Upper lobe of left lung (tissue), 6 donors: ENCODE measurements at regions not wholly inside any gene's neighbourhood (a gene's known extent, or its start where the extent isn't known, plus 50 kb on each side); places are given as distances from the start of the nearest gene placed in this dataset.

Source experiments
- ATAC-seq, 2 donors: fragments of 200-7000 bp; cut with Tn5 transposase; one replicate each; pipeline ENCODE4 v1.9.1; 2022; ENCODE audit warnings: mild to moderate bottlenecking in 2 of 2, moderate library complexity in 2 of 2; ENCODE audit not compliant: low FRiP score in 2 of 2
- DNase-seq, 2 donors: peaks; one replicate each; pipeline ENCODE4 v3.0.0-alpha.2; 2019 to 2020
- H3K27ac ChIP-seq, 4 donors: fragments of 200-600 bp; sonication (generic); one replicate each; pipeline ENCODE4 v1.5.1; 2016 to 2019
- H3K27me3 ChIP-seq, 4 donors: fragments of 200-600 bp; sonication (generic); one replicate each; pipeline ENCODE4 v1.5.1; 2017 to 2019
- H3K36me3 ChIP-seq, 4 donors: fragments of 200-600 bp; sonication (generic); one replicate each; pipeline ENCODE4 v1.5.1; 2016 to 2019
- H3K4me1 ChIP-seq, 4 donors: fragments of 200-600 bp; sonication (generic); one replicate each; pipeline ENCODE4 v1.5.1; 2018 to 2019
- H3K4me3 ChIP-seq, 4 donors: fragments of 200-600 bp; sonication (generic); one replicate each; pipeline ENCODE4 v1.5.1; 2017 to 2019; ENCODE audit warnings: mild to moderate bottlenecking in 2 of 4, moderate library complexity in 1 of 4
- H3K9me3 ChIP-seq, 4 donors: fragments of 200-600 bp; sonication (generic); one replicate each; pipeline ENCODE4 v1.5.1; 2018 to 2019
- CTCF ChIP-seq, 6 experiments: fragments of 450-650 bp in 4 of 6; fragments of 200-600 bp in 2 of 6; sonication (generic) in 2 of 6; IDR thresholded peaks; one replicate each; pipeline ENCODE4 v1.5.1; 2016 to 2019; ENCODE audit warnings: antibody characterized with exemption in 6 of 6
- EP300 ChIP-seq, 4 donors: sonication (generic); formaldehyde crosslinking; IDR thresholded peaks; one replicate each; pipeline ENCODE4 v1.5.1; 2017; ENCODE audit warnings: antibody characterized with exemption in 4 of 4, control low read depth in 2 of 4
- POLR2A ChIP-seq, 4 donors: fragments of 450-650 bp; IDR thresholded peaks; one replicate each; pipeline ENCODE4 v1.5.1; 2016 to 2017; ENCODE audit warnings: antibody characterized with exemption in 4 of 4, mild to moderate bottlenecking in 2 of 4
- POLR2AphosphoS5 ChIP-seq, 2 donors: sonication (generic); formaldehyde crosslinking; IDR thresholded peaks; one replicate each; pipeline ENCODE4 v1.5.1; 2017; ENCODE audit warnings: antibody characterized with exemption in 2 of 2
- WGBS, 2 donors: methylation state at CpG; one replicate each; pipeline ENCODE4 v1.1.5; 2017 to 2018; 5-methylcytosine and 5-hydroxymethylcytosine counted together
- donor health status: DM: no; HTN: no; CAD: no; lungs with moderate emphysema.
- donor health status: DM: no; HTN: yes; CAD: no; lungs with severe emphysema.

DNA sequence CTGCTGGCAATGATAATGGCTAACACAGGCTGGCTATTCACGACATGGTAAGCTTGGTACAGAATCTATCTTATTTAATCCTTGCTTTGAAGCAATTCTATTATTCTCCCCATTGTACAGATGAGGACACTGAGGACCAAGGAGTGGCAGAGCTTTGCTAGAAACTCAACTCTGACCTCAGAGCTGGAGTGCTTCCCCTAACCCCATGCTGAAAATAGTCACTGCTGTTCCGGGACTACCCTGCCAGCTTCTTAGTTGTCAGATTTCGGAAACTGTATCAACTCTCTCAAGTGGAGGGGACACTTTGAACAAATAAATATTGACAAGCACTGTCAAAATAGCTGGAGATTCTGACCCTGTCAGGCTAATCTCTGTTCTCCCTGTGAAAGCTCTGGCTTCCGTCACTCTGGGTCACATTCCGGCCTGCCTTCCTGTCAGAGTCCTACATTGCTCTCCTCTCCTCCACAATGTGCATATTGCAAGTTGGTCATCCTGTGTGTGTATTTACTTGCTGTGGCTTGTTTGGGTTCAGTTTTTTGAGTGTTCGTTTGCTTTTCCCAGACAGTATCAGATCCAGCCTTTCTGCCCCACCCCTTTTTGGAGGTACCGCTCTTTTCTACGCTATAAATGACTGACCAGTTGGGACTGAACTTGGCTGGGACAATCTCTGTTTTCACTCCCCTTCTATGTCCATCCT is 134.3 kb upstream of the MAP1B start:
- Histone ChIP-seq H3K36me3 (no peaks in the 10 kb centered on the region), H3K4me1 (peaks cover 0 to 6% (median 0%) of the 10 kb centered on the region in 4 donors), H3K27ac (peak overlapping the region in 2 of 4 donors; percentile 12 to 44), H3K4me3 (no peak overlapping the region), H3K9me3 (no peaks in the 10 kb centered on the region), H3K27me3 (no peaks in the 10 kb centered on the region)
- no peak for TF ChIP-seq POLR2A (IDR thresholded peaks at IDR 0.05)
- DNase-seq (no peak), ATAC-seq (peak in 1 of 2 donors; percentile 12)
- 74 to 85% methylated on average over 8 of the region's 8 CpGs for WGBS, 2 donors

GRCh38 chr5:71973563-71973962 is 133.7 kb upstream of the MAP1B start:
- peak overlapping the region in 3 of 4 donors; percentile 12 to 44 (median 25) for H3K27ac ChIP-seq
- no peaks in the 10 kb centered on the region for H3K27me3 ChIP-seq
- no peaks in the 10 kb centered on the region for H3K36me3 ChIP-seq
- no peak for DNase-seq
- TF ChIP-seq POLR2A (IDR thresholded peaks at IDR 0.05) (no peak), EP300 (IDR thresholded peaks at IDR 0.05) (no peak), POLR2AphosphoS5 (IDR thresholded peaks at IDR 0.05) (no peak), CTCF (IDR thresholded peaks at IDR 0.05) (no peak)
- H3K9me3 ChIP-seq, result no peaks in the 10 kb centered on the region
- ATAC-seq, result no peak
- peaks cover 0 to 6% (median 0%) of the 10 kb centered on the region in 4 donors for H3K4me1 ChIP-seq
- 63 to 76% methylated on average over 3 of the region's 3 CpGs for WGBS, 2 donors
- no peak overlapping the region for H3K4me3 ChIP-seq

DNA sequence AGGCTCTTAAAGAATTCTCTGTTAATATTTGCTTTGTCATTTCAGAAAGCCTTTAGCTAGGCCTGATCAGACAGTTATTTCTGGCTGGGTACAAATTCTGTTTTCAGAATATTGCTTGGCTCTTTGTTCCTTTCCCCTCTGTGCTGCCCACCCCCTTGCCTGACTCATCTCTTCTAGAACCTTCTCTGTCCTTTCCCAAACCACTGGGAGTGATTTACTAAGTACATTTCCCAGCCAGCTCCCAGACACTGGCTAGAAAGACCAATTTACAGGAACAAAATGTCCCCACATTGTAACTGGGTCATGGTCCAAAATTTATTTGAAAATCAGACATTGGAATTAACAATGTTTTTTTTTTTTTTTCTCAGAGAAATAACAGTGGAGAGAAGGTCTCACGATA is 133.1 kb upstream of the MAP1B start:
- Histone ChIP-seq H3K4me1 (peaks cover 0 to 6% (median 0%) of the 10 kb centered on the region in 4 donors), H3K9me3 (no peaks in the 10 kb centered on the region), H3K27ac (peak overlapping the region in 3 of 4 donors; percentile 12 to 44 (median 25)), H3K36me3 (no peaks in the 10 kb centered on the region), H3K4me3 (no peak overlapping the region), H3K27me3 (no peaks in the 10 kb centered on the region)
- WGBS, 2 donors, result 92 to 94% methylated on average over 1 of the region's 1 CpG
- DNase-seq, result no peak
- ATAC-seq, result peak in 1 of 2 donors; percentile 69
- TF ChIP-seq POLR2A (IDR thresholded peaks at IDR 0.05) (no peak), EP300 (IDR thresholded peaks at IDR 0.05) (peak in 1 of 4 donors; percentile 78)

DNA sequence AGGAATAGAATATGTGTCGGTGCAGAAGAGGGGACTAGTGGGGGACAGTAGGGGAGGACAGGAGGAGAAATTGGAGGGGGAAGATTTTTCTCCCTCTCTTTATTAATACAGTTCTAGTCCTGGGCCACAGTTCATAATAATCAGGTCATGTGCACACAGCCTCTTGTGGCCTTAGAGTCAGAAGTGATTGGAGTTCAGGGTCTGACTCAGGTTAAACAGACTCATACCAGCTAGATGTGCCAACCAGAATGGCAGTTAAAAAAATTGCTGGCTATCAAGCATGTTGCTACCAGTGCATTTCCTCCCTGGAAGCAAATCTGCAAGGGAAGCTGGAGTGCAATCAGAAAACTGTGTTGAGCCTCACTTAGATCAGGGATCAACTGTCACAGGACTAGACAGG is 132.7 kb upstream of the MAP1B start:
- Histone ChIP-seq H3K4me3 (no peak overlapping the region), H3K9me3 (no peaks in the 10 kb centered on the region), H3K4me1 (peaks cover 0 to 6% (median 0%) of the 10 kb centered on the region in 4 donors), H3K36me3 (no peaks in the 10 kb centered on the region), H3K27me3 (no peaks in the 10 kb centered on the region), H3K27ac (peak overlapping the region in 2 of 4 donors; percentile 25 to 26)
- ATAC-seq (peak in 1 of 2 donors; percentile 7), DNase-seq (no peak)
- 86 to 92% methylated on average over 1 of the region's 1 CpG for WGBS, 2 donors
- TF ChIP-seq POLR2A (IDR thresholded peaks at IDR 0.05) (no peak), CTCF (IDR thresholded peaks at IDR 0.05) (no peak), EP300 (IDR thresholded peaks at IDR 0.05) (no peak), POLR2AphosphoS5 (IDR thresholded peaks at IDR 0.05) (no peak)

DNA sequence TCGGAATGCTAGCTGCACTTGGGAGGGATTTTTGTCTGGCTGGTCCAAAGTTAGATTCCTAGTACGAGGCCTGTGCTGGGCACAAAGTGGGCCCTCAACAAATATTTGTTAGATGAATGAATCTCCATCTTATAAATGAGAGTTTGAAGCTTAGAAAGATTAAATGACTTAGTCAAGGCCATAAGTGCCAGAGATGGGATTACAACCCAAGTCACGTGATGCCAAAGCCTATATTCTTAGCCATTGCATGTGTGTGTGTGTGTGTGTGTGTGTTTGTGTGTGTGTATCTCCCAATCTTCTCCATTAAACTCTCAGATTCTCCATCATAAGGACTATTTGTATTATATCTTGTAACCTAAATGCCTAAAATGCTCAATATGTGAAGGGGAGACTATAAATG is 130.8 kb upstream of the MAP1B start:
- ATAC-seq (no peak), DNase-seq (no peak)
- 60 to 78% methylated on average over 3 of the region's 3 CpGs for WGBS, 2 donors
- no peaks in the 10 kb centered on the region for H3K36me3 ChIP-seq
- H3K27me3 ChIP-seq, result no peaks in the 10 kb centered on the region
- H3K27ac ChIP-seq, result no peak overlapping the region
- no peak overlapping the region for H3K4me3 ChIP-seq
- H3K9me3 ChIP-seq, result peaks cover 0 to 3% (median 0%) of the 10 kb centered on the region in 4 donors
- H3K4me1 ChIP-seq, result peaks cover 0 to 6% (median 0%) of the 10 kb centered on the region in 4 donors
- no peak for TF ChIP-seq POLR2AphosphoS5 (IDR thresholded peaks at IDR 0.05)
- no peak for TF ChIP-seq EP300 (IDR thresholded peaks at IDR 0.05)
- TF ChIP-seq CTCF (IDR thresholded peaks at IDR 0.05), result no peak
- TF ChIP-seq POLR2A (IDR thresholded peaks at IDR 0.05), result no peak

DNA sequence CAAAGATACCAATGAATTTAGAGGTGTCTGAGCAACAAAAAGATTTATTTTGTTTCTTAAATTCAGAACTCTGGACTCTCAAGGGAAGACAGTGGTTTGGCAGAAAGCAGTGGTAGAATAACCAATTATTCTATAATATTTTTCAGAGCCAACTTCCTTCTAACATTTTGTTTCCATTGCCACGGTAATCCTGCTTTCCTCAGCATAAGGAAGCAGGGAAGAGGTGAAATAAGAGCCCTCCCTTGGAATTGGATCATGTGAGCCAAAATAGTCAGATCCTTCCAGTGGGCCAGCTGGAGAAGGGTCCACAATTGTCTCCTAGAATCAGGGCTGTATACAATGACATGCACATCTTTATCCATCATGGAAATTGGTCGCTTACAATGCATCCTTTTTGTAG is 130.0 kb upstream of the MAP1B start:
- DNase-seq (no peak), ATAC-seq (no peak)
- Histone ChIP-seq H3K9me3 (peaks cover 0 to 10% (median 3%) of the 10 kb centered on the region in 4 donors), H3K36me3 (no peaks in the 10 kb centered on the region), H3K27me3 (no peaks in the 10 kb centered on the region), H3K27ac (no peak overlapping the region), H3K4me1 (peaks cover 0 to 6% (median 0%) of the 10 kb centered on the region in 4 donors), H3K4me3 (no peak overlapping the region)
- WGBS, 2 donors, result 73 to 75% methylated on average over 2 of the region's 2 CpGs
- TF ChIP-seq CTCF (IDR thresholded peaks at IDR 0.05) (no peak), POLR2AphosphoS5 (IDR thresholded peaks at IDR 0.05) (no peak), POLR2A (IDR thresholded peaks at IDR 0.05) (no peak), EP300 (IDR thresholded peaks at IDR 0.05) (no peak)
